ENCODE measurements at regions not wholly inside any gene's neighbourhood (a gene's known extent, or its start where the extent isn't known, plus 50 kb on each side); places are given as distances from the start of the nearest gene placed in this dataset.

DNA sequence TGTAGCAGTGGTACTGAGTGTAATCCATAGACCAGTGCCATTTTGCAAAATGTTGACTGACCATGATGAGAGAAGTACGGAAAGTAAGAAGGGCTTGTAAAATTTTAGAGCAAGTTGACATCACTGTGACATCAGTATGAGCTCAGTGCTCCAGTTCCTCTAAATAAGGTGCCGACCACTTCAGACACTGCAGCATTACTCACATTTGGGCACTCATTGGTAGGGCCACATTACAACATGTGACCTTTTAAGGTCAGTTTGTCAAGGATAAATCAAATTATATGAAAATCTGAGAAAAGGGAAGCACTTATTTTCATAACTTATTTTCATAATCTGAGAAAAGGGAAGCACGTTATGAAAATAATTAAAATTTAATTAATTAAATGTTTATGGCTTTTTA is 128.0 kb upstream of the ERG start:
- H3K27me3 ChIP-seq (ENCODE audit: insufficient read depth, poor library complexity, severe bottlenecking), result no peaks in the 10 kb centered on the region
- no peak for DNase-seq (ENCODE audit: low spot score)

DNA sequence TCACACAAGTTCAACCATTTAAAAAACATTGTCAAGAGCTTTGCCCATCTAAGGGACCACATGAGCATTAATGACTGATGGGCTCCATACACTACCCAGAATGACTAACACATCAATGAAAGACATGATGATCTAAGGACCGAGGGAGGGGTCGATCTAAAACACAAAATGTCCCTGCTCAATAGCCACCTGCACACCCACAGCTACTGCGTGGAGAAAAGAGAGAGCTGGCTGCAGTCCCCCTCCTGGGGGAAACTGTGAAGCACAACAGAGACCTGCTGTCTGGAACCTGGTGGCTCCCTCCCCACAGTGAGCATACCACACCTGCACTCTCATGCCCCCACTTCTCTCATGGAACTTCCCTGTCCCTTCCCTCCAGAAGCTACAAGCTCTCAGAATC is 130.1 kb upstream of the ERG start:
- ATAC-seq (ENCODE audit: low read depth), result no peak

More for the DNA sequence above, 128.0 kb upstream of the ERG start:
- no peaks in the 10 kb centered on the region for H3K36me3 ChIP-seq (ENCODE audit: low read depth)
- no peak overlapping the region for H3K27ac ChIP-seq (ENCODE audit: poor library complexity, severe bottlenecking)
- ATAC-seq (ENCODE audit: low read depth), result no peak
- peaks cover 5% of the 10 kb centered on the region for H3K4me1 ChIP-seq (ENCODE audit: insufficient read depth, poor library complexity, severe bottlenecking)
- TF ChIP-seq, protein P1, sequence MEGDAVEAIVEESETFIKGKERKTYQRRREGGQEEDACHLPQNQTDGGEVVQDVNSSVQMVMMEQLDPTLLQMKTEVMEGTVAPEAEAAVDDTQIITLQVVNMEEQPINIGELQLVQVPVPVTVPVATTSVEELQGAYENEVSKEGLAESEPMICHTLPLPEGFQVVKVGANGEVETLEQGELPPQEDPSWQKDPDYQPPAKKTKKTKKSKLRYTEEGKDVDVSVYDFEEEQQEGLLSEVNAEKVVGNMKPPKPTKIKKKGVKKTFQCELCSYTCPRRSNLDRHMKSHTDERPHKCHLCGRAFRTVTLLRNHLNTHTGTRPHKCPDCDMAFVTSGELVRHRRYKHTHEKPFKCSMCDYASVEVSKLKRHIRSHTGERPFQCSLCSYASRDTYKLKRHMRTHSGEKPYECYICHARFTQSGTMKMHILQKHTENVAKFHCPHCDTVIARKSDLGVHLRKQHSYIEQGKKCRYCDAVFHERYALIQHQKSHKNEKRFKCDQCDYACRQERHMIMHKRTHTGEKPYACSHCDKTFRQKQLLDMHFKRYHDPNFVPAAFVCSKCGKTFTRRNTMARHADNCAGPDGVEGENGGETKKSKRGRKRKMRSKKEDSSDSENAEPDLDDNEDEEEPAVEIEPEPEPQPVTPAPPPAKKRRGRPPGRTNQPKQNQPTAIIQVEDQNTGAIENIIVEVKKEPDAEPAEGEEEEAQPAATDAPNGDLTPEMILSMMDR (IDR thresholded peaks at IDR 0.05; ENCODE audit: poor library complexity, severe bottlenecking), result no peak
- H3K4me3 ChIP-seq (ENCODE audit: severe bottlenecking), result no peak overlapping the region
- H3K9me3 ChIP-seq (ENCODE audit: severe bottlenecking), result no peaks in the 10 kb centered on the region

DNA sequence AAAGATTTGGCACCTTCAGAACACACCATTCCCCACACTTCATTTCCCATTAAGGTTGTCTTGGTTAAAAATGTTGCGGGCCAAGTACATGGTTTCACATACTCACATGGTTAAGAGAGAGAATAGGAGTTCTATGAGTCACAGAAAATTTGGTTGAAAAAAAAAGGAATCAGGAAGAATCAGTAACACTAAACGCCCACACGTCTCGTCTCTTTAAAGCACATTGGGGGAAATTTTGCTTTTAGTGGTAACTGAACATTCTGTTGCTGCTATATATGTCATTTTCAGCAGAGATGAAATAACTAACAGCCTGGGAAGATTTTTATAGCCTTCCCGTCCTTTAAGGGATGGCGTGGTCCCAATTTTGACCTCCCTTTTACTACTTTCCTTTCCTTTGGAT is 132.9 kb upstream of the ERG start:
- no peak overlapping the region for H3K4me3 ChIP-seq (ENCODE audit: severe bottlenecking)
- ATAC-seq (ENCODE audit: low read depth) (no peak; the same call in 2 of the 3 replicates), DNase-seq (ENCODE audit: low spot score) (no peak)
- H3K36me3 ChIP-seq (ENCODE audit: low read depth), result no peaks in the 10 kb centered on the region
- H3K9me3 ChIP-seq (ENCODE audit: severe bottlenecking), result no peaks in the 10 kb centered on the region
- peaks cover 5% of the 10 kb centered on the region for H3K4me1 ChIP-seq (ENCODE audit: insufficient read depth, poor library complexity, severe bottlenecking)
- TF ChIP-seq, protein P1 (IDR thresholded peaks at IDR 0.05; ENCODE audit: poor library complexity, severe bottlenecking), result no peak
- no peaks in the 10 kb centered on the region for H3K27me3 ChIP-seq (ENCODE audit: insufficient read depth, poor library complexity, severe bottlenecking)
- no peak overlapping the region for H3K27ac ChIP-seq (ENCODE audit: poor library complexity, severe bottlenecking)

More for the DNA sequence above, 130.1 kb upstream of the ERG start:
- Histone ChIP-seq H3K4me1 (ENCODE audit: insufficient read depth, poor library complexity, severe bottlenecking) (peaks cover 5% of the 10 kb centered on the region), H3K36me3 (ENCODE audit: low read depth) (no peaks in the 10 kb centered on the region), H3K9me3 (ENCODE audit: severe bottlenecking) (no peaks in the 10 kb centered on the region), H3K4me3 (ENCODE audit: severe bottlenecking) (no peak overlapping the region), H3K27me3 (ENCODE audit: insufficient read depth, poor library complexity, severe bottlenecking) (no peaks in the 10 kb centered on the region), H3K27ac (ENCODE audit: poor library complexity, severe bottlenecking) (no peak overlapping the region)
- DNase-seq (ENCODE audit: low spot score), result no peak
- TF ChIP-seq, protein P1 (IDR thresholded peaks at IDR 0.05; ENCODE audit: poor library complexity, severe bottlenecking), result no peak

DNA sequence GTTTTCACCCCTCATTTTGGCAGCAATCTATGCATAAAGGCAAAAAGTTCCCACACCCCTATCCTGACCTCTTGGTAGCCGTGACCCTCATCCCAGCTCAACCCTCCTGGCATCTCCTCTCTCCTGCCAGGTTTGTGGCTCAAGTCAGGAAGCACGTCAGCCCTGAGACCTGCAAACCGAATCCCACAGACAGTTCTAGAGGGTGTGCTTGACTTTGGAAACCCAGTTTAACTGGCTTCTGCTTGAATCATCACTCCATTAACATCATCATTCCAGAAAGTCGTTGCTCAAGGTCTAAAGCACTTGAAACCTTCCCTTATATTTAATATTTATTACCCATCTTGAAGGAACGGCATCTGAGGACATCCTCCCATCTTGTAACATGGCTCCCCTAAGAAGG is 133.4 kb upstream of the ERG start:
- ATAC-seq (ENCODE audit: low read depth) (peak; percentile 48; the same call in 1 of the 3 replicates), DNase-seq (ENCODE audit: low spot score) (no peak)
- Histone ChIP-seq H3K4me3 (ENCODE audit: severe bottlenecking) (no peak overlapping the region), H3K9me3 (ENCODE audit: severe bottlenecking) (no peaks in the 10 kb centered on the region), H3K27me3 (ENCODE audit: insufficient read depth, poor library complexity, severe bottlenecking) (no peaks in the 10 kb centered on the region), H3K27ac (ENCODE audit: poor library complexity, severe bottlenecking) (no peak overlapping the region), H3K4me1 (ENCODE audit: insufficient read depth, poor library complexity, severe bottlenecking) (peaks cover 4% of the 10 kb centered on the region), H3K36me3 (ENCODE audit: low read depth) (no peaks in the 10 kb centered on the region)
- TF ChIP-seq, protein P1 (IDR thresholded peaks at IDR 0.05; ENCODE audit: poor library complexity, severe bottlenecking), result no peak

DNA sequence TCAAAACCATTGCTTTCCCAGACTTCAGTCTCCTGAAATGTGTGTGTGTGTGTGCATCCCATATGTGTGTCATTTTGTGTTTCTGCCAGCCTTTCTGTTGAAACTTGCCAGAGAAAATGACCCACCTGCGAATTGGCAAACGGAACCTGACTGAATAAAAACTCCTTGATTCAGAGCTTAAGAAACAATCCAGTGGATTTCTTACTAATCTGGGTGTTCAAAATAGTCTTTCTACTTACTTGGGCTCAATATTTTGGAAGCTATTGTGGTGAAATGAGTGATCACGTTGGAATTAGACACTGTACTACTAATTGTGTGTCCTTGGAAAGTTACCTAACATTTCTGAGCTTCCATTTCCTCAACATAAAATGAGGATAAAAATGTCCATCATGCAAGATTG is 138.9 kb upstream of the ERG start:
- H3K4me3 ChIP-seq (ENCODE audit: severe bottlenecking), result no peak overlapping the region
- DNase-seq (ENCODE audit: low spot score) (no peak), ATAC-seq (ENCODE audit: low read depth) (no peak)
- no peaks in the 10 kb centered on the region for H3K27me3 ChIP-seq (ENCODE audit: insufficient read depth, poor library complexity, severe bottlenecking)
- no peaks in the 10 kb centered on the region for H3K36me3 ChIP-seq (ENCODE audit: low read depth)
- H3K9me3 ChIP-seq (ENCODE audit: severe bottlenecking), result no peaks in the 10 kb centered on the region
- H3K4me1 ChIP-seq (ENCODE audit: insufficient read depth, poor library complexity, severe bottlenecking), result peaks cover 6% of the 10 kb centered on the region
- TF ChIP-seq, protein P1 (IDR thresholded peaks at IDR 0.05; ENCODE audit: poor library complexity, severe bottlenecking), result no peak
- no peak overlapping the region for H3K27ac ChIP-seq (ENCODE audit: poor library complexity, severe bottlenecking)
